NCI-H146 treated with DMSO at 0.1 percent for 48 hours (cell line): ENCODE measurements at regions not wholly inside any gene's neighbourhood (a gene's known extent, or its start where the extent isn't known, plus 50 kb on each side); places are given as distances from the start of the nearest gene placed in this dataset.
"Not testable (repeated sequence)": the region's sequence is repeated elsewhere in the genome, so short reads cannot be mapped to it uniquely, and the experiment has no call there.

Source experiments
- DNase-seq: peaks from one replicate; lab custom pipeline; 2025; ENCODE audit not compliant: unreplicated experiment; lab: John Stamatoyannopoulos, UW

DNA sequence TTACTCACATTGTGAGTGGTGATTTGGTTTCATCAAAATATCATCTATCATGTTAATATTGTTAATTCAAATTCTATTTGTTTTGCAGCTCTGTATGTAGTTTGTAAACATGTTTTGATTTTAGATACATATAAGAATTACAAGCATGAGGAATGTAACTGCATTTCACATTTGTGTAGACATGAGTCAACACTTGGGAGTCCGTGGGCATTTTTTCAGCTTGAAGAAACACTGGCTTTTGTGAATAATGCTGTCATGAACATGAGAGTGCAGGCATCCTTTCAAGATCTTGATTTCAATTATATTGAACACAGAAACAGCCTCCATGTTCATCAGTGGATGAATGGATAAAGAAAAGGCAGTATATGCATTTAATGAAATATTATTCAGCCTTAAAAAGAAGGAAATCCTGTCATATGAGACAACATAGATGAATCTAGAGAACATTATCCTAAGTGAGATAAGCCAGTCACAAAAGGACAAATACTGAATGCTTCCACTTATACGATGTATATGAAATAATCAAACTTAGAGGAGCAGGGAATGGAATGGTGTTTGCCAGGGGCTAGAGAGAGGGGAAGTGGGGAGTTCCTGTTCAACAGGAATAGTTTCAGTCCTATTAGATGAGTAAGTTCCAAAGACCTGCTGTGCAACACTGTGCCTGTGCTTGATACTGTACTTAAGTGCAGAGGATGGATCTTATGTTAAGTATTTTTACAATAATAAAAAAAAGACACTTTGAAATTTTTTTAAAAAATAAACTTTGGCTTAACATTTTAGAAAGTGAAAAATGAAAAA is 194.9 kb downstream of the LRATD1 start:
- no peak for DNase-seq

DNA sequence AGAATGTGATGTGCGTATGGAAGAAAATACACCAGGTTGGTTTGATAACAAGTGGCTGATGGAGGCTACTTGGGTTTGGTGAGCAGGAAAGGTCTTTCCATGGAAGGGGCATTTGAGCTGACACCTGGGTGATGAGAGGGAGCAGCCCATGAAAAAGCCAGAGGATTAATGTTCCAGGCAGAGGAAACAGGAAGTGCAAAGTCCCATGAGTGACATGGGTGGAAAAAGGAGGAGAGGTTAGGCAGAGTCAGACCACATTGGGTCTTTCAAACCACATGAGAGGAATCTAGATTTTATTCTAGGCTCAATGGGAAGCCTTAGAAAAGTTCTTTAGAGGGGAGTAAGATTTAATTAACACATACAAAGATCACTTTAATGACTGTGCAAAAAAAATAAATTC is 195.7 kb downstream of the LRATD1 start:
- no peak for DNase-seq

DNA sequence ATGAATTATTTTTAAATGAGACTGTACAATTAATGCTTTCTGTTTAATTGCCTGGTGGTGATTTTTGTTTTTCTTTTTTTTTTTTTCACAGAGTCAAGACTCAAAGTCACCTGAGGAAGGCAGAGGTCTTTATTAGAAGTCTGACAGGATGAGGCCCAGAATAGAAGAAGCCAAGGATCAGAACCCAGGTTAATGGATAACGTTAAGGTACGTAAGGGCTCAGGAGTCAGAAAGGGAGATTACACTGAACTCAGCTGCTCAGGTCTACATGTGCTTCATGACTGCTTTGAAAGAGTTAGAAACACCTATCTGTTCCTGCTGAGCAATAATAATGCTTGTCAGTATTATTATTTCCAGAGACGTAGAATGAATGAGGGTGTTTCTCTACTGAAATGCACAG is 196.5 kb downstream of the LRATD1 start:
- DNase-seq = no peak

DNA sequence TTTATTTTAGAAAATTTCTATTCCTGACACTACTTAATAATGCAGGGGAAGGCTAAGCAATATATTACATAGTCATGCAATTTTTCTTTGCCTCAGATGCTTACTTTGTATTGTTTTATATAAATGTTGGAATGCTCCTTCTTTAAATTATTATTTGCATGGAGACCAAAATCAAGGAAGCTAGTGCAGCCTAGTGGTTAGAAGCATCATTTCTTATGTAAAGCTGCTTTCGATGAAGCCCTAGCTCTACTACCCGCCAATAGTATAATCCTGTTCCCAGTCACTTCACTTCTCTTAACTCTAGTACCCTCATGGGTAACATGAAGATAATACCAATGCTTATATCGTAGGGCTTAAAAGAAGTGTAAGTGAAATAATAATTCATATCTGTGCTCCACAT is 198.9 kb downstream of the LRATD1 start:
- no peak for DNase-seq

DNA sequence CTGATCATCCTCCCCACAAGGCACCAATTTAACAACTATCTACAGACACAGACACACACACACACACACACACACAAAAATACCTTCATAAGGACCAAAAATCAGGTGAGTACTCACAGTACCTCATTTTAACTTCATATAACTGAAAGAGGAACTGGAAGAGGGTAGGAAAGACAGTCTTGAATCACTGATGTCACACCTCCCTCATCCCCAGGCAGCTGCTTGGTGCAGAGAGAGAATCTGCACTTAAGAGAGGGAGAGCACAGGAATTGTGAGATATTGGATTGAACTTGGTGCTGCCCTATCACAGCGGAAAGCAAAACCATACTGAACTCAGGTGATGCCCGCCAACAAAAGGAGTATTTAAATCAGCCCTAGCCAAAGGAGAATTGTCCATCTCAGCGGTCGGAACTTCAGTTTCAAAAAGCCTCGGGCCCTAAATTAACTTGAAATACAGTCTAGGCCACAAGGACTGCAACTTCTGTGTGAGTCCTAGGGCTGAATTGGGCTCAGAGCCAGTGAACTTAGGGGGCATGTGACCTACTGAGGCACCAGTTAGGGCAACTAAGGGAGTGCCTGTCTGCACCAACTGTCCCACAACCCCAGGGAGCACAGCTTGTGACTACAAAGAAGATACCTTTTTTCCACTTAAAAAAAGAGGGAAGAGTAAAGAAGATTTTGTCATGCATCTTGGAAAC is 211.1 kb downstream of the LRATD1 start:
- DNase-seq = no peak

DNA sequence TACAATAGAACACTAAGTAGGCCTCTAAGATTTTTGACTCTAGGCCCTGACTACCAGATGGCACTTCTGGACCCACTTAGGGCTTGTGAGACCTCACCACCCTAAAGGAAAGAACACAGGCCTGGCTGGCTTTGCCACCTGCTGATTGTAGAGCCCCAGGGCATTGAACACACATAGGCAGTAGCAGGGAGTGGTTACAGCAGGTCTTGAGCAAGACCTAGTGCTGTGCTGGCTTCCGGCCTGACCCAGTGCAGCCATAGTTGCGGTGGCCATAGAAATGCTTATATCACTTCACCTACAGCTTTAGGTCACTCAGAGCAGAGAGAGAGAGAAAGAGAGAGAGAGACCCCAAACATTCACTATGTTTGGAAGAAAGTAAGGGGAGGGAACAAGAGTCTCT is 223.2 kb downstream of the LRATD1 start:
- no peak for DNase-seq

DNA sequence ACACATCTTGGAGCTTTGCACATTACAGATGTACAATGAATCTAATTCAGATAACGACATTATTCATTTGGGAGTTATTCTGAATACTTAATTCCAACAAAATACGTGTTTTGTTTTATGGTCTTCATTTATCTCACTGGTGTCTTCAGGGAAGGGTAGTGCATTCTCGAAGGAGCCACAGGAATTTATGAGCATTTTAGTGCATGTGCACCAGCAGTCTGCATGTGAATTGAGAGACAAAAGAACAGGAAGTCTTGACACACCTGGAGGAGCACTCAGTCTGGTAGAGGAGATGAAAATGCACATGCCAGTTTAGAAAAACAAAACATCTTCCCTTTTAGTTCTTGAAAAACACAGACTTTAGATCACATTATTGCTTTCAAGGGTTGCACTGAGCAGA is 228.7 kb downstream of the LRATD1 start:
- DNase-seq = no peak

DNA sequence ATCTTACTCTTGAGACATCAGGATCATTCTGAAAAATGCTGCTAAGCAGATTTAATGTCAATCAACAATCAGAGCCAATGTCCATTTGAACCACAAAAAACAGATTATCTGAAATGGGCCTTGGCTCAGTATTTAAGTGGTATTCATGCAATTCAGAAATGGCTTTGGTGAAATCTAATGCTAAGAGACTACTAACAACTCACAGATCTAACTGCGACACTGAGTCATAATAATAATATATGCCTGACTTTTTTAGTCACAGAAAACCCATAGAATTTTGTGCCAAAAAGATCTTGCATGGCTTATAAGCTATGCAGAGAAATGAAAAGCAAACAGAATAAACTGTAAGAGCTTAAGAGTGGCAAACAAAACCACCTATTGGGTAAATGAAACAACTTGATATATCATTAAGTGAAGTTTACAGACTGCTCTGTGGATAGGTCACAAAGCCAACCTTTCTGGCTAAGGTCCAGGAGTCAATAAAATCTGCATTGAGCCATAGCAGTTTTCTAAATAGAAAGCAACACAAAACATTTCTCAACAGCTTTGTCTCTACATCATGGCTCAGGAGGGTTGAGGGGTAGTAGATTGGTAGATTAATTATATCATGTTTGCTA is 234.3 kb downstream of the LRATD1 start:
- DNase-seq = peak; percentile 28

DNA sequence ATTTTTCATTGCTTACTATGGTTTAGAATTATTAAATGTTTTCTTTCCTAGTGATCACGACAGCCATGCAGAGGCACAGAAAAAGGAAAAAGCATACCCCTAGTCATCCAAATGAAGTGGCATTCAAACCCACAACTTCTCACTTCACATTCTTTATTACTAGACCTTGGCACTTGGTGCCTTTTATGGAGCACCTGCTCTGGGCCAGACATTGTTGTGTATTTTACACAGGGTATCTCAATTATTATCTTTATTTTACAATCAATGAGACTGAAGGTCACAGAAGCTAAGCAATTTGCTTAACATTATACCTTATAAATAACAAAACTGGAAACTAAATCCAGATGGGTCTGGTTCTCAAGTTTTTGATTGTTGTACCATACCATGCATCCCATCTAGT is 235.3 kb downstream of the LRATD1 start:
- no peak for DNase-seq

DNA sequence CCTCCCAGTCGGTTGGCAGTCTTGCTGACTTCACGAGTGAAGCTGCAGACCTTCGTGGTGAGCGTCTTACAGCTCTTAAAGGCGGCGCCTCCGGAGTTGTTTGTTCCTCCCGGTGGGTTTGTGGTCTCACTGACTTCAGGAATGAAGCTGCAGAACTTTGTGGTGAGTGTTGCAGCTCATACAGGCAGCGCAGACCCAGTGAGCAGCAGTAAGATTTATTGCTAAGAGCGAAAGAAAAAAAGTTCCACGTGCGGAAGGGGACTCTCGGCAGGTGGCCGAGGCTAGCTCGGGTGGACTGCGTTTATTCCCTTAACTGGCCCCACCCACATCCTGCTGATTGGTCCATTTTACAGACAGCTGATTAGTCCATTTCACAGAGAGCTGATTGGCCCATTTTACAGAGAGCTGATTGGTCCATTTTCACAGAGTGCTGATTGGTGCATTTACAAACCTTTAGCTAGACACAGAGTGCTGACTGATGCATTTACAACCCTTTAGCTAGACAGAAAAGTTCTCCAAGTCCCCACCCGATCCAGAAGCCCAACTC is 240.3 kb downstream of the LRATD1 start:
- DNase-seq = no peak

DNA sequence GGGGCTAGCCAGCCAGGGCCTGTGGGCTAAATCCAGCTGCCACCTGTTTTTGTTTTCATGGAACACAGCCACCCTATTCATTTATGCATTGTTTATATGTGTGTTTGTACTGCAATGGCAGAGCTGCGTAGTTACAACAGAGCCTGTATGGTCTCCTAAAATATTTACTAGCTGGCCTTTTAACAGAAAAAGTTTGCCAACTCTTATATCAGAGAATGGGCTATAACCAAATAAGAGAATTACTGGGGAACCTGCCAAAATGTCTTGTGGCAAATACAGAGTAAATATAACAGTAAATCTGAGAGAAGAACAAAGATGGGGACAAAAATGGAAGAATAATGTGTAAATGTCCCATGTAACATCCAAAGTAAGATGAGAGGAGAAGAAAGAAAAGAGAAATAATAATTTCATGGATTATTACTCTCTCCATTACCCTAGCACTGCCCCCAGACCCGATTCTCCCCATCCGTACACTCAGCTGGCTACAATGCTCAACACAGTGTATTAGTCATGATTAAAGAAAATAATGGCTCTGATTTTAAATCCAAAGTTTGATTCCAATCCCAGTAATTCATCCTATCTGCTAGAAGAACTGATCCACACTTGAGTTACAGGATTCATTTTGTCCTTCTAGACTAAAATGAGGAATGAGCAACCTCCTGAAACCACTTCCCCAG is 249.3 kb downstream of the LRATD1 start:
- no peak for DNase-seq

DNA sequence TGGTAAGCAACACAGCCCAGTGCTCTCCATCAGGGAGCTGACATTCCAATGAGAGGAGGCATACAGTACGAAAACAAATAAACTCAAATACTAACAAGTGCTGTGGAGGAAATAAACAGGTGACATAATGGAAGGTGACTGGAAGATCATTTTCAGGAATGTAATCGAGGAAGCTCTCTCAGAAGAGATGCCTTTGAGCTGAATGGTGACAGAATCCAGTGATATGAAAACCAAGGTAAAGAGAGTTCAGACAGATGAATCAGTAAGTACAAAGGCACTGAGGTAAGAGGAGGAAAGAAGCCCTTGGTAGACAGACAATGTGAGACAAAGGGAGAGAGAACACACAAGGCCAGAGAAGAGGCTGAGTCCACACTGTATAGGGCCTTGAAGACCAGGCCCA is 252.1 kb downstream of the LRATD1 start:
- no peak for DNase-seq

DNA sequence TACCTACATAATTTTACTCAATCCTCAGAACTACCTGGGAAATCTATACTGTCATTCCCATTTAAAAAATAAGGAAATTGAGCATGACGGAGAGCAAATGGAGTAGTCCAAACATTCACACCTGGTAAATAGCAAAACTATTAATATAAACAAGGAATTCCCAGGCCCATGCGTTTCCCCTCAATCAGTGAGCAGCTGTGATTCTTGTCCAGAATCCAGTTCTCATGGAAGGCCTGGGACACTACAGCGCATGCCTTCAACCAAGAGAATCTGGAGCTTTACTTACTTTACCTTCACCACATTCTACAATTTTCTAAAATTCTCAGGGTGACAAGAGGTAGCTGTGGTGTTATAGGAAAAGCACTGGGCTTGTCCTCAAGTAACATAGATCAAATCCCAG is 259.0 kb downstream of the LRATD1 start:
- no peak for DNase-seq

DNA sequence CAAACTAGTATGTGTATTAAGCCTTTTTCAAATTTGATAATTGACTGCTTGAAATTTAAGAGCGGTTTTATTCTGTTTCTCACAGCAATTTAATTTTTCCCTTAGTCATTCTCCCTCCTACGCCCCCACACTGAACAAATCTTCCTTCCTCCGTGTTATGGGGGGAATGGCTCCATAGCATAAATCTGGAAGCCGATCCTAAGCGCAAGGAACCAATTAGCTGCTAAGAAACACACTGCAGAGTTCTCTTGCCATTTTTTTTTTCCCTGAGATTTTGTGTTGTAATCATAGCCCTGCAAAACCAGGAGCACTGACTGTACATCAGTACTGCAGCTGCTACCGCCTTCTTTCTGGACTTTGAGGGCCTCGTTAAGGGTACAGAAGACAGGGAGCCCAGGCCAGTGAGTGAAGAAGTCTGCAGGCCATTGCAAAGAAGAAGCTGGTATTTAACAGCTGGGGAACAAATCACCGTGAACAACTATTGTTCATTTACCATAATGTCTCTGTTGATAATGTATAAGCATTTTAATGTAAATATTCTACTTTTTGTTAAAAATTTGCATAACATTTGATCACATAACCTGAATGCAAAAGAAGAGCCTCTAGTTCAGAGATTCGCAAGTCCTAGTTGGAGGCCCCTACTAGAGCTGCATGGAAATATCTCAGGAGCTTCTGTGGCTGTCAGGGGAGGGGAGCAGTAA is 264.0 kb downstream of the LRATD1 start:
- no peak for DNase-seq

DNA sequence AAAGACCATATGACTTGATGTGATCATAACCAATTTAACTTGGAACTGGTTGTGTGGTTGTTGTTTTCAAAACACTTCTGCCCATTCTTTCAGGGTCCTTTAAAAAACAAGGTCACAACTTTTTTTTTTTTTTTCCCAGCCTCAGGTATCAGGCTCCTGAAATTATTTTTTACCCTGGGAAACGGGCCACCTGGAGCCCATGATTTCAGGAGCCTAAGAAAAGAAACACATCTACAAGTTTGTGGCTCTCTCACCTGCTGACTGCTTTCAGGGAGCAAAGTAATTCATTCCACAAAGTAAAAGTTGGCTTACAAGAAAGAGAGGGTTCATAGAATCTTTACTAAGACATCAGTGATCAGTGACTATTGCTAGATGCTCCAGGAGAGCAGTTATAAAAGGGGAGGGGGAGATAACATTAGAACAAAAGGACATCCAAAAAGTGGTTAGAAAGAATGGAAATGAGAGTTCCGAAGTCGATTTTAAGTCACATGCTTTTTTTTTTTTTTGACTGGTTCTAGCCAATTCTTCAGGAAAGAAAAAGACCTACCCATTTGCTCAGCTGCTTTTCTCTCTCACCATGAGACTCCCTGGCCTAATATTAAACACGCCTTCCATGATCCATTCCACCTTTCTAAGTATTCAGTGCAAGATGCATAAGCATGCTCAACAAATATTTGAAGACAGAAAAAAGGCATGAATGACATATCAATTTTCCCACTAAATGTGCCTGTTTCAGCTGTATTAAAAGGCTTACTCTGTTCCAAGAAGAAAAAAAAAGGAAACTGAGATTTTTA is 267.3 kb downstream of the LRATD1 start:
- no peak for DNase-seq

DNA sequence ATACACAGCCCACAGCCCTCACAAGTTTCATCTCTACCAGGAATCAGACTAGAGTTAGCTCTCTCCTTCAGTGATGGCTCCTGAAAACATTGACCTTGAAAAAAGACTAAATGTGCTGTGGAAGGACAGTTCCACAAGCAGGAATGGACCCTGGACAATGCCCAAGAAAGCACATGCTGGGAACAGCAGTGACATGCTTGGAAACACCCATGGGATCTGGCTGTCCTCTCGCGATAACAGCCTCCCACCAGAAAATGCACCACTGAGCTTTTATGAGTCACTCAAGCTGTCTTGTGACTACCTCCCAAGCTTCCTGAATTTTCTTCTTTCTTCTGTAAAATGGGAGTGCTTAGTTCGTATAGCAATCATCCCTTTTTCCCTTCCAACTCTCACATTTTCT is 269.2 kb downstream of the LRATD1 start:
- DNase-seq = no peak

DNA sequence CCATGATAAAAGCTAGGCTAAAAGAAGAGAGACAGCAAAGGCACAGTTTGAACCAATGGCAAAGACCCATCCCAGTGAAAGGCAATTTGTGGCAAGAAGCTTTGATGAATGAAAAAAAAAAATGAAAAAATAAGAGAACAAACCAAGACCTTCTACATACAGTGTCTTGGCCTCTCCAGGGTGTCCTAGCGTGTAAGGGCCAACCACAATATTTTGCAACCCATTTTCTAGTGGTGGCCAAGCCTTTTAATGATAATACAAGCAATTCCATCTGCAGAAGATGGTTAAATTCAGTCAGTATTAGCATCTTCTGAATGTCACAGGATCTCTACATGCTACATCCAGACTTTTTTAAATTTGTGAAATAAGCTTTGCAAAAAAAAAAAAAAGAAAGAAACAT is 270.4 kb downstream of the LRATD1 start:
- DNase-seq = no peak

DNA sequence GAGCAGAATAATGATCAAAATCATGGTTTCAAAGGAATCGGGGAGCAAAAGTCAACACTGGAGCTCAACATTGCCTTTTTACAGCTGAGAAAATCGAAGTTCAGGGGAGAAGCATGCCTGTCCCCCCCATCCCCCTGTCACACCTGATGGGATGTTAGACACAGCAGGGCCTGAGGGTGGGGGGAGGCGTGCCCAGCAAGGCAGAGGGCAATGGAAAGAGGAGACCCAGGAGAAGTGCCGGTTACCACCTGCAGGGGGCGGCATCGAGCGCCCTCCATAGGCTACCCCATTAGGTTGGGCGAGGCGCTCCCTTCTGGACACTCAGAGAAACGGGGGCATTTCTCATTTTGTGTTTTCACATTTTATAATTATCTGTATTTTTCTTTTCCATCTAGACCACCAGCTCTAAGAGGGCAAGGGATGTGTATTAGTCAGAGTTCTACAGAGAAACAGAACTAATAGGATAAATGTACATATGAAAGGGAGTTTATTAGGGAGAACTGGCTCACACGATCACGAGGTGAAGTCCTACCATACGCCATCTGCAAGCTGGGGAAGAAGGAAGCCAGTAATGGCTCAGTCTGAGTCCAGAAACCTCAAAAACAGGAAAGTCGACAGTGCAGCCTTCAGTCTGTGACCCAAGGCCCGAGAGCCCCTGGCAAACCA is 271.3 kb downstream of the LRATD1 start:
- DNase-seq = peak; percentile 13

DNA sequence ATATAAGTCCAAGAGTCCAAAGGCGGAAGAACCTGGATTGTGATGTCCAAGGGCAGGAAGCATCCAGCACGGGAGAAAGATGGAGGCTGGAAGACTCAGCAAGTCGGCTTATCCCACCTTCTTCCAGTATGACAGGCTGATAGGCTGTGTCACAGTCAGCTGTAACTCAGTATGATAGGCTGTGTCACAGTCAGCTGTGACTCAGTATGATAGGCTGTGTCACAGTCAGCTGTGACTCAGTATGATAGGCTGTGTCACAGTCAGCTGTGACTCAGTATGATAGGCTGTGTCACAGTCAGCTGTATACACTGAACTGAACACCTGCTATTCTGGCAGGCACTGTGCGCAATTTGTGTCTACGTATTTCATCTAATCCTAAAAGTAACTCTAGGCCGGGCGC is 271.9 kb downstream of the LRATD1 start:
- DNase-seq = not testable (repeated sequence)
